Mucosa of stomach (tissue), 1 donor: ENCODE measurements at regions not wholly inside any gene's neighbourhood (a gene's known extent, or its start where the extent isn't known, plus 50 kb on each side); places are given as distances from the start of the nearest gene placed in this dataset.
"Not testable (repeated sequence)": the region's sequence is repeated elsewhere in the genome, so short reads cannot be mapped to it uniquely, and the experiment has no call there.

ENCODE experiments used
- H3K27me3 ChIP-seq: one replicate; pipeline ENCODE4 v1.7.0; 2013; ENCODE audit warnings: mild to moderate bottlenecking, low read length; ENCODE audit not compliant: control insufficient read depth, insufficient read depth
- H3K36me3 ChIP-seq: one replicate; pipeline ENCODE4 v1.7.0; 2013; ENCODE audit warnings: low read length; ENCODE audit not compliant: control insufficient read depth, insufficient read depth
- H3K4me1 ChIP-seq: one replicate; pipeline ENCODE4 v1.7.0; 2013; ENCODE audit warnings: mild to moderate bottlenecking, low read length; ENCODE audit not compliant: control insufficient read depth, insufficient read depth
- H3K4me3 ChIP-seq: one replicate; pipeline ENCODE4 v1.7.0; 2013; ENCODE audit warnings: low read length
- H3K9ac ChIP-seq: one replicate; pipeline ENCODE4 v1.7.0; 2013; ENCODE audit warnings: mild to moderate bottlenecking, low read length, moderate library complexity
- H3K9me3 ChIP-seq: one replicate; pipeline ENCODE4 v1.7.0; 2013; ENCODE audit warnings: mild to moderate bottlenecking, low read length, moderate library complexity; ENCODE audit not compliant: control insufficient read depth
- donor health status: Pancreatic carcinoma.

DNA sequence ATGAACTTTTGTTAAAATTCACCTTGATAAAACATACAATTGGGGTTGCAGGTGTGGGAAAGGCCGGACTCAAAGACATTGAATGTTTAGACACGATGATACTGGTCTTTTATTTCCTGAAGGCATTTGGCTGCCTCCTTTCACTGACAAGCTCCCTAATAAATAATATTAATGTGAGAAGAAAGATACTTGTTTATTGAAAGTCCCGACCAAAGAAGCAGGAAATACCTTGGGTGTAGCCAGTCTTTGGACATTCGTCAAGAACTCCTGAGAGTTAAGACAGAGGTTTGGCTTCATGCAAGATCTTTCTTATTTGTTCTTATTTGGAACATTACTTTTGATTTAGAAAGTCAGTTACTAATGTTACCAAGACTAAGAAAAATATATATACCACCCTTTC, 1133.8 kb upstream of the SEL1L start:
- H3K4me3 ChIP-seq: no peak overlapping the region
- no peaks in the 10 kb centered on the region for H3K9me3 ChIP-seq
- H3K9ac ChIP-seq: no peak overlapping the region

GRCh38 chr14:82676403-82676802, 1142.8 kb upstream of the SEL1L start:
- no peaks in the 10 kb centered on the region for H3K9me3 ChIP-seq
- no peaks in the 10 kb centered on the region for H3K36me3 ChIP-seq
- H3K9ac ChIP-seq: no peak overlapping the region
- no peaks in the 10 kb centered on the region for H3K27me3 ChIP-seq
- H3K4me3 ChIP-seq: no peak overlapping the region
- no peaks in the 10 kb centered on the region for H3K4me1 ChIP-seq

More for the DNA sequence above, 1133.8 kb upstream of the SEL1L start:
- no peaks in the 10 kb centered on the region for H3K4me1 ChIP-seq
- no peaks in the 10 kb centered on the region for H3K27me3 ChIP-seq
- H3K36me3 ChIP-seq: no peaks in the 10 kb centered on the region

- Histone ChIP-seq H3K9me3 (no peaks in the 10 kb centered on the region), H3K27me3 (no peaks in the 10 kb centered on the region), H3K36me3 (no peaks in the 10 kb centered on the region), H3K4me1 (no peaks in the 10 kb centered on the region), H3K9ac (no peak overlapping the region), H3K4me3 (no peak overlapping the region)
Measured at GRCh38 chr14:82689948-82690347, 1156.3 kb upstream of the SEL1L start.

DNA sequence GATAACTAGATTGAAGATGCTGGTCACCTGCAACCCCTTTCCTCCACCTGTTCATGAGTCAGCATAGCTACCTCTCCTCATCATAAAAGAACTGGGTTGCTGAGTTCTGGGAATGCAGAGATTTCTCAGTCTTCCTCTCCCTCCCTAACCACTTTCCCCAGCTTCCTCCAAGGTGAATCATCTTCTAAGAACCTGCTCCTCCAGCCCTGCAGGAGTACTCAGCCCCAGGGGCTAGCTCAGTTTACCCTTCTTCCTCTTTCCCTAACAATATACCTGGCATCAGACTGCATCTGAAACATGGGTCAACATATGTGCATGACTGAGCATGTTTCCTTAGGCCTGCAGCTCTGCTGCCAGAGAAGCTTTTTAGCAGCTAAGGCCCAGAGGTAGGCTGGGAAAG, 1157.5 kb upstream of the SEL1L start:
- not testable (repeated sequence) for H3K27me3 ChIP-seq, H3K4me3 ChIP-seq, H3K36me3 ChIP-seq, H3K9ac ChIP-seq, H3K9me3 ChIP-seq, H3K4me1 ChIP-seq

DNA sequence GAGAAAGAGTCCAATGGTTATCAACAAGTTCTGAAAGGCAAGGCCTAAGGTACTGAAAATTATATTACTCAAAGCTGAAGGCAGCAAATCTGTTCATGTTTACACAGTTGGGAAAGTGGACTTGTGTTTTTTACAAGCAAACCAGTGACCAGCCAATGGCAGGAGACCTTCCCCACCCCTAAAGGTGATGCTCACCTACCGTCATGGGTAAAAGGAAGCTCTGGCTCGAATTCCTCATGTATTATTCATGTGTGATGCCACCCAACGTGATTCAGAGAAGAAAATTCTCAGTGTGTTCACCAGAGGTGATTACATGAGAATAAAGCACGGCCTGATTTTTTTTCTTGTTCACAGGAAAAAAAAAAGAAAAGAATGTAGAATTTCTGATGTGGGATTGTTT, 1161.2 kb upstream of the SEL1L start:
- no peaks in the 10 kb centered on the region for H3K36me3 ChIP-seq
- no peak overlapping the region for H3K9ac ChIP-seq
- H3K4me1 ChIP-seq: no peaks in the 10 kb centered on the region
- H3K27me3 ChIP-seq: no peaks in the 10 kb centered on the region
- no peak overlapping the region for H3K4me3 ChIP-seq
- no peaks in the 10 kb centered on the region for H3K9me3 ChIP-seq

DNA sequence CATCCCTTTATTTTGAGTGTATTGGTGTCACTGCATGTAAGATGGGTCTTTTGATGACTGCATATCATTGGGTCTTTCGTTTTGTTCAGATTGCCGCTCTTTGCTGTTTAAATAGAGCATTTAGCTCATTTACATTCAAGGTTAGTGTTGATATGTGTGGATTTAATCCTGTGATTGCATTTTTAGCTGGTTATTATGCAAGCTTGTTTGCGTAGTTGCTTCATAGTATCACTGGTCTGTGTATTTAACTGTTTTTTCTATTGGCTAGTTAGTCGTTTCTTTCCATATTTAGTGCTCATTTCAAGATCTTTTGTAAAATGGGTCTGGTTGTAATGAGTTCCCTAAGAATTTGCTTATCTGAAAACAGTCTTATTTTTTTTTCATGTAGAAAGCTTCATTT, 1170.6 kb upstream of the SEL1L start:
- H3K9ac ChIP-seq: no peak overlapping the region
- no peaks in the 10 kb centered on the region for H3K9me3 ChIP-seq
- H3K27me3 ChIP-seq: no peaks in the 10 kb centered on the region
- no peaks in the 10 kb centered on the region for H3K36me3 ChIP-seq
- H3K4me3 ChIP-seq: no peak overlapping the region
- no peaks in the 10 kb centered on the region for H3K4me1 ChIP-seq

DNA sequence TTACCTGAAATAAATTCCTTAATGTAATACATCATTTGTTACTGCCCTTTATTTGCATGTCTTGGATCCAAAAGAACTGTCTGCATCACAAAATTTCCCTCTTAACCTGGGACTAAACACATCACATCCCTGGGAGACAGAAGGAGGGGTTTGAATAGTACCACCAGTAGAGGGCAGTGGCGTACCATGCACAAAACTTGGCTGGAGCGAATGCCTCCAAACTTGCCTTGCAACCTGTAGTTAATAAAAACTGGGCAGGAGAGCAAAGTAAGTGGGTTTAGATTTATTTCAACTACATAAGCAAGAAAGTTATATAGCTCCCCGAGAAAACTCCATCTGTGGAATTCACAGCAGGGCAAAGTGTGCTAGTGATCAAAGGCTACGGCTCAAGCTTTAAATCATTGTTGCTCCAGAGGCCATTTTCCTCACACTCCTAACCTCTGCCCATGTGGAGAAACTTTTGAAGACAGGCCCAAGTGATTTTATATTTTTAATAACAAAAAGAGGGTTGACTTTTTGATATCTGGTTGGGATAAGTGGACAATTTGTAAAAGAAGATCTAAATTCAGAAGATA, 1176.7 kb upstream of the SEL1L start:
- no peaks in the 10 kb centered on the region for H3K36me3 ChIP-seq
- H3K4me3 ChIP-seq: no peak overlapping the region
- no peaks in the 10 kb centered on the region for H3K27me3 ChIP-seq
- H3K9ac ChIP-seq: no peak overlapping the region
- H3K4me1 ChIP-seq: no peaks in the 10 kb centered on the region
- no peaks in the 10 kb centered on the region for H3K9me3 ChIP-seq

DNA sequence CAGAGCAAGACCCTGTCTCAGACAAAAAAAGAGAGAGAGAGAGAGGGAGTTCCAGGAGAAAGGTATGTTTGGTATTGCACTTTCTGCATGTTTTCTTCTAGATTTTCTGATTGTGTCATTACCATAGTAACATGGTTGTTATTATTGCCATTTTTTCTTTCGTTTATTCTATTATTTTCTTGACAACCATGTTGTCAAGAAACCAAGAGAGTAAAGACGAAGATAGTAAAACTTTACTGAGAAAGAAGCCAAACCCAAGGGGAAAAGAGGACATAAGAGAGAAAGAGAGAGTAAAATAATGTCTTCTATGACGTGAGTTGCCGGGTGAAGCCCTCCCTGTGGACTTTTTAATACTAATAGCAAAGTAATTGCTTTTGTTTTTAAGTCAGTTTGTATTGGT, 1186.0 kb upstream of the SEL1L start:
- no peaks in the 10 kb centered on the region for H3K9me3 ChIP-seq
- no peaks in the 10 kb centered on the region for H3K27me3 ChIP-seq
- no peaks in the 10 kb centered on the region for H3K36me3 ChIP-seq
- H3K4me3 ChIP-seq: no peak overlapping the region
- H3K4me1 ChIP-seq: no peaks in the 10 kb centered on the region
- H3K9ac ChIP-seq: no peak overlapping the region

DNA sequence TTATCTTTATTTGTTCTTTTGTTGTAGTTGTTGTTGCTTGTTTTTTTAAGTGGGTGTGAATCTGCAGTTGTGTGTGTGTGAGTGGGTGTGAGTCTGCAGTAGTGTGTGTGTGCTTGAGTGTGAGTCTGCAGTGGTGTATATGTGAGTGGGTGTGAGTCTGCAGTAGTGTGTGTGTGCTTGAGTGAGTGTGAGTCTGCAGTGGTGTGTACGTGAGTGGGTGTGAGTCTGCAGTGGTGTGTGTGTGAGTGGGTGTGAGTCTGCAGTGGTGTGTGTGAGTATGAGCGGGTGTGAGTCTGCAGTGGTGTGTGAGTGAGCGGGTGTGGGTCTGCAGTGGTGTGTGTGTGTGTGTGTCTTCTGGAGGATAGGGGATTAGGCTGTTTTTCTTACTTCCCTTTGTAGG, 1186.8 kb upstream of the SEL1L start:
- H3K4me3 ChIP-seq: no peak overlapping the region
- no peaks in the 10 kb centered on the region for H3K36me3 ChIP-seq
- H3K4me1 ChIP-seq: no peaks in the 10 kb centered on the region
- H3K27me3 ChIP-seq: no peaks in the 10 kb centered on the region
- H3K9ac ChIP-seq: no peak overlapping the region
- H3K9me3 ChIP-seq: no peaks in the 10 kb centered on the region

DNA sequence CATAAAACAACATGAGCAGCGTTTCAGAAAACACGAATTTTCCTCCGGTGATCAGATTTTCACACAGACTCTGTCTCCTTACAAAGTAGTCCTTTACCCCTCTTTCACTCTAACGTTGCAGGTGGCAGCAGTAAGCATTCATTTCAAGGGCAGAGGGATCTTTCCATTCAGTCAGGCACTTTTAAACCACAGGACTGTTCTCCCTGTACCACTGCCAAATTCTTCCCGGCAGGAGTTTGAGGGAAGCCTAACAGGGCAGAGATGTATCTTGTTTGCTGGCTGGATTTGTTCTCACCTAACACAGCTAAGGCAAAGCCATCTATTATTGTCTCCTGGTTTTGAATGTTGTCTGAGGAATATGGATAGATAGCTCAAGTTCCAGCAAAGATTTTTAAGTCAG, 1187.3 kb upstream of the SEL1L start:
- Histone ChIP-seq H3K36me3 (no peaks in the 10 kb centered on the region), H3K4me3 (no peak overlapping the region), H3K27me3 (no peaks in the 10 kb centered on the region), H3K9me3 (no peaks in the 10 kb centered on the region), H3K9ac (no peak overlapping the region), H3K4me1 (no peaks in the 10 kb centered on the region)

DNA sequence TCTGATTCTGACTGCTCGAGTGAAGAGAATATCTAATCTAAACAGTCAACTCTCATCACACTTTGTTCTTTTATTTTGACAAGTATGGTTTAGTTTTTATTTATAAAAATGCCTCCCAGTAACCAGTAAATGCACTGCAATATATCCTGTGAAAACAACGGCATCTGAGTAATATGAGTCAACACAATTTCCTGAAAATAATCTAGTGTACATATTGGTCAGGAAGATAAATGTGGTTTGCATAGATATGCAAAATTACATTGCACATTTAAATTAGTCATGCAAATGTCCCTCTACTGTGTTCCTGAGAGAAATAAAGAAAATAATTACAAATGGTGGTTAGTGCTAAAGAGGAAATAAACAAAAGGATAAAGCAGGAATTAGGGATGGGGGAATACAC, 1190.7 kb upstream of the SEL1L start:
- no peak overlapping the region for H3K4me3 ChIP-seq
- H3K9ac ChIP-seq: no peak overlapping the region
- H3K36me3 ChIP-seq: no peaks in the 10 kb centered on the region
- no peaks in the 10 kb centered on the region for H3K4me1 ChIP-seq
- H3K27me3 ChIP-seq: no peaks in the 10 kb centered on the region
- no peaks in the 10 kb centered on the region for H3K9me3 ChIP-seq

- H3K36me3 ChIP-seq: no peaks in the 10 kb centered on the region
Measured at GRCh38 chr14:82725213-82725612, 1191.6 kb upstream of the SEL1L start.

DNA sequence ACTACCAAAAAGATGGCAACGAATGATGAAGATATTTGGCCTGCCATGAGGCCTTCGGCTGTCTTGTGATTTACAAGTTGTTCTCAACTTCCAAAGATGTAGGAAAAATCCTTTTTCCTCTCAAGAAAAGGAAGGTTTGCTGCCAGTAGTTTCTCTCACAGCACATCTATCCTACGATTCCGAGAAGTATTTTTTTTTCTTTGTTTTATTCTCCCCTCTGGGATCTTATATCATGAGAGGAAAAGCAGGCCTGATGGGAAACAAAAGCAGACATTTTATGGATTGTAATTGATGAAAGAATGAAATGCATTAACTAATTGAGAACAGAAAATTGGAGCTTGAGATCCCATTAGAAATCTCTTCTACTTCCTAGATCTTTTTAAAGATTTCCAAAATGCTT, 1197.9 kb upstream of the SEL1L start:
- Histone ChIP-seq H3K4me1 (no peaks in the 10 kb centered on the region), H3K9ac (no peak overlapping the region), H3K27me3 (no peaks in the 10 kb centered on the region), H3K4me3 (no peak overlapping the region), H3K9me3 (no peaks in the 10 kb centered on the region), H3K36me3 (no peaks in the 10 kb centered on the region)

More at GRCh38 chr14:82725213-82725612, 1191.6 kb upstream of the SEL1L start:
- Histone ChIP-seq H3K9me3 (no peaks in the 10 kb centered on the region), H3K27me3 (no peaks in the 10 kb centered on the region), H3K9ac (no peak overlapping the region), H3K4me1 (no peaks in the 10 kb centered on the region), H3K4me3 (no peak overlapping the region)
